ENCODE measurements at regions not wholly inside any gene's neighbourhood (a gene's known extent, or its start where the extent isn't known, plus 50 kb on each side); places are given as distances from the start of the nearest gene placed in this dataset.

DNA sequence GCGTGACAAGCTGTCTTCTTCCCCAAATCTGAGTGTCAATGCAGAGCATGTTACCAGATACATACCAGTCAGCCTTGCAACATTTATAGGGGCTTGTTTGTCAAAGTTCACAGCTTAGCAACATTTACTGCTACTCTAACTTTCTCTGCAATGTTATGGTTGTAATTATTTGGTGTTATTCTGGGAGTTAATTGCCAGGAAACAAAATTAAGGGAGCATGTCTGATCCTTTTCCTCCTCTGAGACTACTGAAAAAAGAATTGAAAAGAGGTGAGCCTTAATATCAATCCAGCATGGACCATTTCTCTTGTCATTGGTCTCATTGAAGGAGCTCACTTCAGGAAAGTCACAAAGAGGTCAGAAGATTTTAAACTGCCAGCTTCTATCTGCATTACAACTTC, 465.6 kb upstream of the LINC00305 start:
- TF ChIP-seq FOXK1 (CRISPR knock-in tag; IDR thresholded peaks at IDR 0.05; ENCODE audit: borderline replicate concordance), result no peak
- no peak for TF ChIP-seq GABPA (tag; conservative IDR thresholded peaks at IDR 0.05; ENCODE audit: low read depth)
- TF ChIP-seq, protein P1, sequence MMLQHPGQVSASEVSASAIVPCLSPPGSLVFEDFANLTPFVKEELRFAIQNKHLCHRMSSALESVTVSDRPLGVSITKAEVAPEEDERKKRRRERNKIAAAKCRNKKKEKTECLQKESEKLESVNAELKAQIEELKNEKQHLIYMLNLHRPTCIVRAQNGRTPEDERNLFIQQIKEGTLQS (IDR thresholded peaks at IDR 0.05), result no peak
- TF ChIP-seq, protein P1 (CRISPR knock-in tag; conservative IDR thresholded peaks at IDR 0.05), result no peak
- TF ChIP-seq NCOA1 (IDR thresholded peaks at IDR 0.05; ENCODE audit: low read depth), result no peak

All from K562 (cell line).